HG03280 (cell line): ENCODE measurements at regions not wholly inside any gene's neighbourhood (a gene's known extent, or its start where the extent isn't known, plus 50 kb on each side); places are given as distances from the start of the nearest gene placed in this dataset.
"Not testable (repeated sequence)": the region's sequence is repeated elsewhere in the genome, so short reads cannot be mapped to it uniquely, and the experiment has no call there.

Source experiments
- ATAC-seq: cut with Tn5 transposase; IDR thresholded peaks from one replicate; pipeline ENCODE4 v1.9.1; 2021; ENCODE audit warnings: mild to moderate bottlenecking, moderate library complexity; ENCODE audit not compliant: unreplicated experiment

DNA sequence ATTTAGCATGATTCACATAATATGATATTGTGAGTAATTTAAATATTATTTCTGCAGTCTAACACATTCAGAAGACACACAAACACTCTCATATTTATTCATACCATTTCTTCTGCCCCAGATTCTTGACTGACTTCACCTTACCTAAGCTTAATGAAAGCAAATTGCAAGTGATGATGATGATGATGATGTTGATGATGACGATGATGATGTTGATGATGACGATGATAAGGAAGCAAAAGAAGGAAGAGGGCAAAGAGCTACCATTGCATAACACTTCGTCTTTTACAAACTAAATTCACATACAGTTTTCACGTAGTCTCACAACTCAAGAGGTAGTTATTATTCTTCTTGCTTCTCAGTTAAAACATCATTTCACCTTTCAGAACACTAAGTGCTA lies 404.7 kb downstream of the NAF1 start:
- no peak for ATAC-seq

DNA sequence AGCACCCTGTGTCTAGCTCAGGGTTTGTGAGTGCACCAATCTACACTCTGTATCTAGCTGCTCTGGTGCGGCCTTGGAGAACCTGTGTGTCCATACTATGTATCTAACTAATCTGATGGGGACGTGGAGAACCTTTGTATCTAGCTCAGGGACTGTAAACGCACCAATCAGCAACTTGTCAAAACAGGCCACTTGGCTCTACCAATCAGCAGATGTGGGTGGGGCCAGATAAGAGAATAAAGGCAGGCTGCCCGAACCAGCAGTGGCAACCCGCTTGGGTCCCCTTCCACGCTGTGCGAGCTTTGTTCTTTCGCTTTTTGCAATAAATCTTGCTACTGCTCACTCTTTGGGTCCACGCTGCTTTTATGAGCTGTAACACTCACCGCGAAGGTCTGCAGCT lies 426.5 kb downstream of the NAF1 start:
- not testable (repeated sequence) for ATAC-seq

- not testable (repeated sequence) for ATAC-seq
These were observed 427.1 kb downstream of the NAF1 start for GRCh38 chr4:162739596-162739995.

DNA sequence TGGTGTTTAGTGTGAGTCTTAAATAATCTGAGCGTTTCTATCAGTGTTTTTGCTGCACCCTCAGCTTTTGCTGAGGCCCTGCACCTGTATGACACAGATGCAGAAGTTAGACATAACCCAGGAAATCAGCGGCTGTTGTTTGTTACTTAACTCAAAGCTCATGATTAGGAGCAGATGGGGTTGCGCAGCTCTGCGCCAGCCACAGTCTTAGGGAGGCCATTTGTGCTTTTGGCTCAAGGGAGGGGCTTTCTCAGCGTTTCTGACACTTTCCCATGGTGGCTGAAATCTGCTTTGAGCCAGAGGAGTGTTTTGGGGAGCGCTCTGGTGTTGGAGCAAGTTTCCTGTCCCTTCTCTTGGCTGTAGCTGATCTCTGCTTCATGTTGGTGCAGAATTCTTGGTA lies 433.8 kb downstream of the NAF1 start:
- no peak for ATAC-seq

GRCh38 chr4:162727766-162728165 lies 438.9 kb downstream of the NAF1 start:
- no peak for ATAC-seq

GRCh38 chr4:162727232-162727631 lies 439.5 kb downstream of the NAF1 start:
- no peak for ATAC-seq

GRCh38 chr4:162715401-162715800 lies 451.3 kb downstream of the NAF1 start:
- ATAC-seq: no peak

DNA sequence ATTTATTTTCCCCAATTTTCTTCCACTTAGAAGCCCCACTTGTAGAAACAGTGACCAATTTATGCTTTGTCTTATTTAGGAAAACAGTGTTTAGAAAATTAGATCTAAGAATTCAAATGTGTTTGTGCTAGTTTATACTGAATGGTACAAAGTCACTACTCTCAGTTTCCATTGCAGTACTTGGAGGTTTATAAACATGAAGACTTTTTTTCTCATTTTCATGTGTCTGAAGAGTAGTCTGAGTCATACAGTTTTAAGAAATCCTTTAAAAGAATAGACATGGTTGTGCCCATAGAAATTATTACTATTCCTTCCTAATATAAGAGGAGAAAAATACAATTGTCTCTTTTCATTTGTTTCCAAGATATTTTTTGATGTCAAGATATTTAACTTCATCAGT lies 458.7 kb downstream of the NAF1 start:
- peak; percentile 73 for ATAC-seq

DNA sequence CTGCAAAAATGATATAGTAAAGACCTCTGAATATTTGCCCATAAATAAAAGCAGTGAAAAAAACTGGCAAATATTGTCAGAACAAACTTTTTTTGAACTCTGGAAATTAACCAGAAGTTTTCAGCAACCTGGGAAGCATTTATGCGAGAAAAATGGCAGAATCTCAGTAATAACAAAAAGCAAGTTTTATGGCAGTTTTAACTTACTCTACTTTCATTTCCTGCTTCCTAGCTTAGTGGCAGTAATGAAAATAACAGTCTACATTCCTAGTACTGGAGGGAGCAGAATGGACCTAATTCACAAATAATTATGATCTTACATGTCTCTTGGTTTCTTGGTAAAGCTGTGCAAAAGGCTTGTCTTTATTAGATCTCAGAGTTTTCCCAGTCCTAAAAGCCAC lies 460.1 kb downstream of the NAF1 start:
- ATAC-seq: no peak

DNA sequence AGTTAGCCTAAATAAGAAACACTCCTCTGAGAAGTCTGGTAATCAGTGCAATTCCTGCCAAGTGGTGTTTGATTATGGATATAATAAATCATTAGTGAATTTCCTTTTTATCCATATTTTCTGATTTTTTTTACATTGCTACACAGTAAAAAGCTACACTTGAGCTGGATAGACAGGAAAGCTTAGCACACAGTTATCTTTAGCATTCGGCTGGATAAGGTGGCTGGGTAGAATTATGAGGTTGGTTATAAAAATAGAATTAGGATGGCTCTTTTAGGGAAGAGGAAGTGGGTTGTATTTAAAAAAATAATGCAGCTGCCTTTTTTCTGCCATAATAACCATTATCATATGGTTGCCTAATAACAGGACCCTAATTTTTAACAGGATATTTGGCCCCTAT lies 460.6 kb downstream of the NAF1 start:
- no peak for ATAC-seq

- no peak for ATAC-seq
These were observed 461.4 kb downstream of the NAF1 start for GRCh38 chr4:162705130-162705803.

- peak; percentile 59 for ATAC-seq
These were observed 465.8 kb downstream of the NAF1 start for GRCh38 chr4:162700815-162701361.

DNA sequence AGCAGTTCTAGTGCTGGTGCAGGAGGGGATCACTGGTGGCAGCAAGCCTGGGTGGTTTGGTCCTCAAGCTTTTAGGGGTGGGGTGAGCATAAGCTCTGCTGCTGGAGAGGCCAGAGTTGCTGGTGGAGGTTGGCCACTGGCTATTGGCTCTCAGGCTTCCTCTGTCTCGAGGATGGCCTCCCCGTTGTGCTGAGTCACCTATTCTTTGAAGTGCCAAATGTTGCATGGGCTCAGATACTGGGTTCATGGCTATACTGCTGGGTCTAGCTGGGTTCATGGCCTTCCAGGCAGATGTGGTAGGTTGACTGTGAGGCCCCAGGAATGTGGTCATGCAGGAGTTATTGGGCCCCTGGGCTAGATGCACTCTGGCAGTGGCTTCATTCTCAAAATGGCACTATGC lies 466.3 kb downstream of the NAF1 start:
- ATAC-seq: peak; percentile 6

GRCh38 chr4:162699629-162700028 lies 467.1 kb downstream of the NAF1 start:
- ATAC-seq: no peak

DNA sequence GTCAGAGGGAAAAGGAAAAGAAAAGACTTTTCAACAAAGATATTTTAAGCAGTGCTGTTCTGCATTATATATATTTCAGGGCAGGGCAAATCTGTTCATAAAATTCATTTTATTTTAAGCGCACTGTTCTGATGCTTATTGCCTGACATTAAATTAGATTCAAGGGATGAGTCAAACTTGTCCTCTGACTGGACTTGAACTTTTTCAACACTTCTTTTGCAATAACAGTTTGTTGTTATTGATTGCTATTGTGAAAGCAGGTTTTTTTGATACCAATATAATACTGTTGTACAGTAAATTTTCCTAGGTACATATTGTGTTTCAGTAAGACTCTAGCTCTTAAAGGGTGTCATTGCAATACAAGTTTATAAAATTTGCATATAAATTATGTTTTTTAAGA lies 481.3 kb downstream of the NAF1 start:
- no peak for ATAC-seq

GRCh38 chr4:162684998-162685397 lies 481.7 kb downstream of the NAF1 start:
- no peak for ATAC-seq

DNA sequence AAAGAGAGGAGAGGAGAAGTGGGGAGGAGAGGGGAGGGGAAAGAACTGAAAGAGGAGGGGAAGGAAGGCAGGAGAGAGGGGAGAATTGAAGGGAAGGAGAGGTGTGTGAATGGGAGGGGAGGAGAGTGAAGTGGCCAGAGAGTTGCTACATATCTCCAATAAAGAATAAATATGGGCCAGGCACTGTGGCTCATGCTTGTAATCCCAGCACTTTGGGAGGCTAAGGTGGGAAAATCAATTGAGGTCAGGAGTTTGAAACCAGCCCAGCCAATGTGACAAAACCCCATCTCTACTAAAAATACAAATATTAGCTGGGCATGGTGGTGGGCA lies 482.4 kb downstream of the NAF1 start:
- no peak for ATAC-seq

DNA sequence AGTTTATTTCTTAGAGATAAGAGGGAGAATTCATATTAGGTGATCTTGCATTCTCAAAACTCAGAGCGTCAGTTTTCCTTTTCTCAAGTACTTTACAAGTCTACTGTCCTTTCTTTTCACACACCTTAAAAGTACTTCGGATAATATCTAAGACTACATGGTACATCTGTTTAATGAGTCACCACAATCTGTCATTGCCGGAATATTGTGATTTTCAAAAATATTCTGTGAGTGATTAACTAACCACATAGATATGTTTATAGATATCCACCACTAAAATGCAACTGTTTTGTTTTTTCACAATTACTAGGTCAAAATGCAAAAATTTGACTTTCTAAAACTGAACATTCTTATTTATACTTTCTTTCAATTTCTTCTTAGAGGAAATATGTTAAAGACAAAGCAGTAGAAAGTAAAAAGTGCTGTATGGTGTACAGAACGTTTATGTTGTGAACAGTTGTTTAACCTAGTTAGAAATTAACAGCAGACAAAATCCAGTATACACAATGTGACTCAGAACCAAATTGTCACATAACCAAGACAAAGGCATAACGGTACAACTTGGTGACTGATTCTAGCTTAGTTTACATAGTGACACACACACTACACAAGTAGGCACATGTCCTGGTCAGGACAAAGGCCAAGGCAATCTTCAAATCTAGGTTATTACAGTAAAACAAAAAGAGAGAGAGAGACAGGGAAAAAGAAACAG lies 482.9 kb downstream of the NAF1 start:
- peak; percentile 61 for ATAC-seq

GRCh38 chr4:162682651-162683050 lies 484.0 kb downstream of the NAF1 start:
- no peak for ATAC-seq

DNA sequence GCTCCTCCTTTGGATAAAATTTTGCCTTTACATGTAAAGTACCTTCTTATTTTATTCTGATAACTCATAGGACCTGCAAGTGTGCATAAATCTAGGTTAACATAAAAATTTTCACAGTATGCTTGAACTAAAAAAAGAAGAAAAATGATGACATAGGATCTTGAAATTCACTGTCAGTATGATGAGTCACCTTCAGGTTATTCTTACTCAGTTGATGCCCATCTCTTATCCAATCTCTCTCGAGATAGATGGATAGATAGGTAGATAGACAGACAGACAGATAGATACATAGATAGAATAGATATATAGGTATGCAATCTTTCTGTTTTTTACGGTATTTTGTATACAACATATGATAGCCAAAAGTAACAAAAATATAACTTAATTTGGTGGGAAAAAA lies 485.5 kb downstream of the NAF1 start:
- ATAC-seq: no peak

DNA sequence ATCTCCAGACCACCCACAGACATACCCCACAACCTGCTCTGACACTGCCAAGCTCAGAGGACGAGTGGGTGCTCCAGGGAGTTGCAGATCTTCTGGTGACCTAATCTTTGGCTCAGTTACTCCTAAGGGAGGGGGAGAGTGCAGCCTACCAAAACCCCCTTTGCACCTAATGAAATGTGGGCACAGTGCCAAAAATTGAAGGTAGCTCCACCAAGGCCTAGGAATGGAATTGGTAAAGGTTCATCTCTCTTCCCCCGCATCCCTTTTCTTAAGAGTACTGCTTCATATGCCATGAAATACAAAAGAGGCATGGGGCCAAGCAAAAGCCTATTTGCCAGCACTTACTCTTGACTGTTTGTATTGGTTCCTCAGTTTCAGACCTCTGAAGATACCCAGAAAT lies 491.0 kb downstream of the NAF1 start:
- ATAC-seq: no peak

- ATAC-seq: no peak
These were observed 498.1 kb upstream of the FSTL5 start for GRCh38 chr4:162661913-162662312.

DNA sequence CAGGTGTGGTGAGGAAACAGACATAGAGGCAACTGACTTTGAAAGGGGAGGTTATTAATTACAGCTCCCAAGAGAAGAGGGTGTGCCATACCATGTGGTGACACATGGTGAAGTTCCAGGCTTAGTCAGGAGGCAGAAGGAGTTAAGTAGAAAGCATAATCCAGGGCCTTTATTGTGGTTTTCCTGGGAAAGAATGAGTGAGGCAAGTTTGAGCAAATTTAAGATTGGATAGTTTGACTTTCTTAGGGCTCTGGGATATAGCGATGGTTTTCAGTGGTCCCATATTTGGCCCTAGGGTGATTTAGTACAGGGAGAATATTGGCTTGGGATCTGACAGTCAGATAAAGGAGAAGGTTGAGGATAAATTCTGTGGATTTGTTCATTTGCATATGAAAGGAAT lies 495.9 kb upstream of the FSTL5 start:
- ATAC-seq: no peak
